T-helper 9 cell (primary cell): ENCODE measurements at regions not wholly inside any gene's neighbourhood (a gene's known extent, or its start where the extent isn't known, plus 50 kb on each side); places are given as distances from the start of the nearest gene placed in this dataset.

Source experiments
- DNase-seq: peaks from one replicate; pipeline ENCODE4 v3.0.0-alpha.2; 2020

DNA sequence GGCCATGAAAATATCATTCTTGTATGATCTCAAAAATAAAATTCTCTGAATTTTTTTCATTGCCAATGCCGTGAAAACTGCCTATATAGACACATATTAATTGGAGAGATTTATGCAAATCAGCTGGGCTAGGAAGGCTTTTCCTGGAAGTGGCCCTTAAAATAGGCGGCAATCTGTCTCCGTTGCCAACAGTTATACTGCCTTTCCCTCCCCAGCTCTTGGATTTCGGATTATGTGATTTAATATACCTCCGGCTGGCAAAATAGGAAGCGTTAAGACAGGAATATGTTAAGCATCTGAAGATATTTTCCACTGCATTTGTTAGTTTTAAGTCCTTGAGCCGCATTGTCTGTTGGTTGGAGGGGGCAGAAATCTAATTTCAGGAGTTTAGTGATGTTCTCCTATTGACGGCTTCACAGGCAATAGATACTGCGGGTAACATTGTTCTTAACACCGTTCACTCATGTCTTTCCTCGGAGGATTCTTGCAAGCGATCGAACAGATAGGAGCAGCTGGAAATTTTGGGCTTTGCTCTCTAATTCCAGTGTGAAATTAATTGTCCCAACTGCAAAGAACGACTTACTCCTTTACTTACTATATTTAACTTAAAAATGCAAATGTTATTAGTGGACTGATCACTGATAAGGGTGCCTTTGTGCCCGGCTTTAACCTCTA, 113.3 kb downstream of the LINC00237 start:
- no peak for DNase-seq

DNA sequence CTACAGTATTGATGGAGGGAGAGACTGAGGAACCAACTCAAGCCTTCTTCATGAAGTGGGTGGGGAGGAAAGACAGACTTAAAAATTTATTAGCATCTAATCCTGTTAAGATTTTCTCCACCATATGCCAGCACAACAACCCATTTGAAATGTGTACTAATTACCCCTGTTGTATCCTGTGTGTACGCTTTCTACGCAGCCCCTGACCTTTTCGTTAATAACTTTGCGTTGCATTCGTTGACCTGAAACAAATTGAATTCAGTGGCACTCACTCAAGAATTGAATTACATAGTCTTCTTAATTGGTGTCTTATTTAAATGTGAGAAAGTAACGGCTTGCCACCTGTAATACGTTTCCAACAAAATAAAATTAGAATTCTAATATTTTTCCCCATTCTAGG, 113.9 kb downstream of the LINC00237 start:
- no peak for DNase-seq

DNA sequence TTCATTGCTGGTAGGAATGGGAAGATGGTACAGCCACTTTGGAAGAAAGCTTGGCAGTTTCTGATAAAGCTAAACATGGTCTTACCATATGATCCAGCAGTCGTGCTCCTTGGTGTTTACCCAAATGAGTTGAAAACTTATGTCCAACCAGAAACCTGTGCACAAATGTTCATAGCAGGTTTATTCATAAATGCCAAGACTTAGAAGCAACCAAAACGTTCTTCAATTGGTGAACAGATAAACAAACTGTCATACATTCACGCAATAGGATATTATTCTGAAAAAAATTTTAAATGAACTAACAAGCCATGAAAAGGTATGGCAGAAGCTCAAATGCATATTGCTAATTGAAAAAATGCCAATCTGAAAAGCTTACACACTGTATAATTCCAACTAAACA, 117.1 kb downstream of the LINC00237 start:
- DNase-seq: no peak

DNA sequence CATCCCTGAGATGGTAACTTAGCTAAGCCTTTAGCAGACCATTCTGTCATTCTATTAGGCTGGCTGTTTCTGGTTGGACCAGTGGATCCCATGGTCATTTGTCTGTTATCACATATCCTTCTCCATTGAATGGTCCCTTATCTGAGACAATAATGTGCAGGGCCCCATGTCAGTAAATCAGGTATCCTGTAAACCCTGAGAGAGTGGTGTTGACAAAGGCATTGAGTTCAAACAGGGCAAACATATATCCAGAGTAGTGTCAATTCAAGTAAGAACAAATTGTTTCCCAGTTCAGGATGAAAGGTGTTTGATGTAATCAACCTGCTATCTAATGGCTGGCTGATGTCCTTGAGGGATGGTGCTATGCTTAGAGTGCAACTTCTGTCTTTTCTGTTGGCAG, 126.2 kb downstream of the LINC00237 start:
- DNase-seq: no peak

DNA sequence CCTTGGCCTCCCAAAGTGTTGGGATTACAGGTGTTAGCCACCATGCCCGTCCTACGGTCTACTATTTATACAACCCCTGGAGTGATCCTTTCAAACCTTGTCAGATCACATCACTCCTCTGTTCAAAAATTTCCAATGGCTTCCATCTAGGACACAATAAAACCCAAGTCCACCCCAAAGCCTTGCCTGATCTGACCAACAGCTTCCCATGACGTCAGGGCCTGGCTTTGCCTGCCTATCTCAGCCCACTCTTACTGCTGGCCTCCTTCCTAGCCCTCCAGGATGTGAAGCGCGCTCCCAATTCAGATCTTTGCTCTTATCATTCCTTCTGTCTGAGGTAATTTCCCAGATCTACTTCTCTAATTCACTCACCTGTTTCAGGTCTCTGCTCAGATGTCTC, 128.4 kb downstream of the LINC00237 start:
- no peak for DNase-seq

DNA sequence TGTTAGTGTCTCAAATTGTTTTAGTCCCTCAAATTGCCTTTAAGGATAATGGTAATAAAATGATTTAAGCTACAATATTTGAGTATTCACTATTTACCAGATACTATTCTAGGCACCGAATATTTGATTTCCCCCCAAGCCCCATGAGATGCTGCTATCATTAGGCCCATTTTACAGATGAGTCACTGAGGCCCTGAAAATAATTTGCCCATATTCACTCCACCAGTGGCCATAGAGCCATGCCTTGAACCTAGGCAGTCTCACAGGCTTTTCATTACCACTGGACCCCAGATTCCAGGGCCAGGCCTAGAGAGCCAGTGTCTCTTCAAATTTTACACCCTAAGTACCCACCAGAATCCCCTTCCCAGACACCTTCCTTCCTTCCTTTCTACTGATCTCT, 133.7 kb downstream of the LINC00237 start:
- DNase-seq: no peak

DNA sequence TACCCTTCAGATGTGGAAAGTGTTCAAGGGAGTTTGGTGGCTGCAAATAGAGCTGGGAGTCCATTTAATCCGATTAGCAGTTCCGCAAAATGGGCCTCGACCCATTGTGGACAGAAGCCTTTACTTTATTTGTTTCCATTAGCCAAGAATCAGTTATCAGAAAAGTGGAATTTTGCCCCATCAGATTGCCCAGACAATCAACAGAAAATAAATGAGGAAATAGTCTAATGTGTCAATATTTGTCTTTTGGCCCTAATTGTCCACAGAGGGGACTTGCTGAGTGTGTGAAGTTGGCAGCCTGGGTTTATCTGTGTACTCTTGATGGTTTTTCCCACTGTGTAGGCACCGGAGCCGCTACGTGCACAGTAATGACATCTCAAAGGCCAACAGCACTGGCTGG, 134.3 kb downstream of the LINC00237 start:
- DNase-seq: no peak

DNA sequence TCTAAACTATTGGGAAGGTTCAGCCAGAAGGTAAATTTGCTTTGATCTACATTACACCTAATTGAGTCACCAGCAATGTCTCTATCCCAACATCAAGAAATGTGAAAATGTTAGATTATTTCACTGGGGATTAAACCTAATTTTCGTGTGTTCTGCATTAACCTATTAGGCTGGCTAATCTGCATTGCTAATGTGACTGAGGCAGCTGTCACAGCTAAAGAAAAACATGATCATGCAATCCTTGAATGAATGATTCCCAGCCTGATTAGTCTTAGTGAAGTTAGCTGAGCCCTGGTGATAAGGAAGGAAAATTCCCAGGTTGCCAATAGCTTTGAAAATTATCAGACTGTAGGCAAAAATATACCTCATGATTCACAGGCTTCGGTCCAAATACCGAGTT, 135.3 kb downstream of the LINC00237 start:
- no peak for DNase-seq

DNA sequence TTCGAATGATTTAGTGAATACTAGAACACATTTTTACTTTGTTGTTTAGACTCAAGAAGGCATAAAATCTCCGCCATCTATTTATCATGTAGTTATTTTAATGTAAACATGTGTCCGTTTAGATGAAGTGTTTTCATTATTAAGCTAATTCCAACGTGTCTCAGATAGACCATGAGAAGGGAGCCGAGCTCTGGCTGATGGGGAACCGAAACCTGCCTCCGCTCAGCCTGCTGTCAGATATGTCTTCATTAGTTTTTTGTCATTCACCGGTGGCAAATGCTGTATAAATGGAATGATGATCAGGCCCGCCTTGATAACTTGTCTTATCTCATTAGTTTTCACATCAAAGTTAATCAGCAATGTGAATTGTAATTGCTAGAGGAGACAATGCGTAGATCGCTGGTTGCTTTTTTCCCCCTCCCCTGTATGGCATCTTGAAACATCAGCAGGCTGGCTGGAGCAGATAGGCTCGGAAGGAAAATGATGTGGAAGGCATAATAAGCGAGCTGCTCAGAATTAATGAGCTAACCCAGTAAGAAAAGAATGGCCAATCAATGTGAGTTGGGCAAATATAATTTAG, 136.4 kb downstream of the LINC00237 start:
- no peak for DNase-seq

DNA sequence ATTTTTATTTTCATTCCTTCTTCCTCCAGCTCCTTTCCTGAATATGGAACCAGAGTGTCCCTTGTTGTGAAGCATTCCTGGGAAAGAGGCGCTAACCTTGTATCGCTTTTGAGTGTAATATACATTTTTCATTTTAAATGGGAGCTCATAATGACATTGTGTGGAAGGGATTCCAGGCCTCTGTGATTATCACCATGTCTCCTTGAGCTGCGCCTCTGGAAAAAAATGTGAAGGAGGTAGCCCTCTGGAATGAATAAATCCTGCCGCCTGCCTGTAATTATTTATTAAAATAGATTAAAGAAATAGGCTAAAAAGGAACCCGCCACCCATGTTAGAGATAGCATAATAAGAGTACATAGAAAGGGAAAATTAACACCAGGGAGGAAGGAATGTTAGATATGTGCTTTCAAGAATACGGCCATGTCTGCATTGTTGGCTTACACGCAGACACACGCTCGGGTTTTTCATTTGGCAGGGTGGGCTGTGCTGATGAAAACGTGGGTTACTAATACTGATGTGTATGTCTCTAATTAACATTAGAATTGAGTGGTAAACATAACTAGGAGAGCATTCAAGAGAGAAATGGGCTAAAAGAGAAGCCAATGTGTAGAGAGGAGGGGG, 138.5 kb downstream of the LINC00237 start:
- DNase-seq: no peak

DNA sequence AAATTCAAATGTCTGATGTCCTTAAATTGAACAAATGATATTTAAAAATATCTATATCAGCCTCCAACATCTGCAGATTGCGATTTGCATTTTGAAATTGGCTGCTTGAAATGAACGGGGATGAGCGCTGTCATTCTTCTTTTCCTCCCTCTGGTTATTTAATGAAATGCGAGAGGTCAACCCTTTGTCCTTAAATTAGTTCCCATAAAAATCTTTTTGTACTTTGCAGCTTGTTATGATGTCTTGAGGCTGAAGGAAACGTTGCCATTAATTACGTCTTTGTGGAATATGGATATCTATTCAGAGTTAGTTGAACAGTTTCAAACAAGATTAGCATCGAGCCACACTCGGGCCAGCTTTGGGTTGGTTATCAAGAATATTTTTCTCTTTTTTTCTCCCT, 140.0 kb downstream of the LINC00237 start:
- DNase-seq: no peak

DNA sequence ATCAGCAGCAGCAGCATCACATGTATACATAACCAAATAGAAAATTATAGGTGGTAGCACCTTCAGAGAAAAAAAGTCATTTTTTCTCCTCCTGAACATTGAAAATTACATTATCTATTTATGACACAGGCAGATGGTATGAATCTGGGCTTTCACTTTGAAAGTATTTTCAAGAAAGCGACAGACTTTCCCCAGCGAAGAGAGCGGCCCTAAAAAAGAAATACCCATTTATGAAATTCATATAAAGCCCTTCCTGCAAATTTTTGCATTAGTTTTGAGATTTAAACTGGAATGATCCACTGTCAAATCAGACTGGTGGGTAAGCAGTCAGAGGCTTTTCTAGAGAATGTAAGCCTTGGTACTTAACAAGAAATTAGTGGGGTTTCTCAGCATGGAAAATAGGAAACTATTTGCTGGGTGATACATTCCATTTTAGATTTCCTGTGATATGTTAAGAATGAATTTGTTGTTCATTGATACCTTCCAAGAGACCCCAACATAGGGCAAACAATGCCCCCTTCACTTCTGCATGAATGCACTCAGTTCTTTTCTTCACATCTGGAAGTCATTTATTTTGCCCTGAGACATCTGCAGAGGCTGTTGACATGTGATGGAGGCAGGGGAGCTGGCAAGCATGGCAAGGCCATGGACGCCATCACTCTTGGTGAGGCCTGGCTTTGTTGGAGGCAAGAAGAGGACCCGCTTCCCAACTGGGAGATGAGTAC, 147.0 kb downstream of the LINC00237 start:
- DNase-seq: no peak

DNA sequence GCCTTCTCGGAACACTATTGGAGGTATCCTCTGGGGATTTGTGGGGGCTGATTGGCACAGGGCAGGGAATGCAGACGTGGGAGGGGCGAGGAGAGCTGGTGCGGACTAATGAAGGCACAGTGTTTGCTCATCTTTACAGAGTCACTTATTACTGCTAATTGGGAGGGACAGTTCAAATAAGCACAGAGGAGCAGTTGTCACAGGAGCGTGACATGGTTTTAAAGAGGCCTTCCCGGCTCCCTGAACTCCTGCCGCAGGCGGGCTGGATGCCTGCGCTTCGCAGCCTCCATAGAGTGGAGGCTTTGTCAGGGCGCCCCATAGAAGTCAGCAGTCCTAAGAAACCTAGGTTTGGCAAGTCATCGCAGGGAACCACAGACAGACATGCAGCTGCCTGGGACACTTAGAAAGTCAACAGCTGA, 149.6 kb downstream of the LINC00237 start:
- DNase-seq: no peak

DNA sequence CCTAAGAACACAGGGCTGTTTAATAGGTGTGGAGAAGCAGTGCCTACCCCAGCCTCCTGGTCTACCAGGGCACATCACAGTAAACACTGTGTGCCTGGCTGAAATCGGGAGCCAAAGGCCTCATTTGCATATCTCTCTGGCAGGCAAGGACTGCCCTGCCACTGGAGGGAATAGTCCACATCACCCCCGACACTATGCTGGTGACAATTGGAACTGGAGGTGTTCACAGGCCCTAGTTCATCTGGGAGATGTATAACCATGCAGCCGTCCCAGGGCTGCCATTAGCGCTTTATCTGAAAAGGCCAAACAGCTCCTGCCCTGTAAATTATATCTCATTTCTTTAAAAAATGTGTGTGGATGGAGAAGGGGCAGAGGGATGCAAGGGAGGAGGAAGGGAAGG, 150.3 kb downstream of the LINC00237 start:
- no peak for DNase-seq

DNA sequence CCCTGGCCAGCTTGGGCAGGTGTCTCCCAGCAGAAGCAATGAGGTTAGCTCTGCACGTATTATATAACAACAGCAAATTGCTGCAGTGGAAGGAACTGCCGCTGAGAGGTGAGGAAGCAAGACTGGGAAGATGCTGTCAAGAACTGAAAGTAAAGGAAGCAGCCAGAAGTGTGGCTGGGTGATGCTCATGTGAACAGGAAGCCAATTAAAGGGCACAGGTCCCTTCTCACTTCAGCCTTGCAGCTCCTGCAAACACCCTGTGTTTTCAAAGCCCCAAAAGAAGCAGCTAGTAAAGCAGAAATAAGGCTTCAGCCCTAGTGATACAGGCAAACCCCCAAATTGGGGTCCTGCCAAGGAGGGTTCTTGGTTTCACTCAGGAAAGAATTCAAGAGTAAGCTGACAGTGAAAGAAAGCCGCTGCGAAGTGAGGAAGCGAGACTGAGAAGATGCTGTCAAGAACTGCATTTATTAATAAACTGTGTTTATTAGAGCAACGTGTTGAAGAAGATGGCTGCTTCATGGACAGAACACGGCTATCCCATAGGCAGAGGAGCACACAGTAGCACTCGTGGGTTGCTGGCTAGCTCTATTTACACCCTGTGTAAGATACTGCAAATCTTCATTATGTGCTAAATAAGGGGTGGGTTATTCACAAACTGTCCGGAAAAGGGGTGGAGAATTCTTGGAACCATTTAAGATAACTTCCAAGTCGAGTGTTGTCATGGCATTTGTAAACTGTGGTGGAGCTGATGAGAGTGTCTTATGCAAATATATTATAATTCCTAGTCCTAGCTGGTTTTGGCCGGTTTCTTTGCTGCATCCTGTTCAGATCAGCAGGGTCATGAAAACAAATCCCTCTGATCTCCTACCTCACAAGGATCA, 152.2 kb downstream of the LINC00237 start:
- no peak for DNase-seq

DNA sequence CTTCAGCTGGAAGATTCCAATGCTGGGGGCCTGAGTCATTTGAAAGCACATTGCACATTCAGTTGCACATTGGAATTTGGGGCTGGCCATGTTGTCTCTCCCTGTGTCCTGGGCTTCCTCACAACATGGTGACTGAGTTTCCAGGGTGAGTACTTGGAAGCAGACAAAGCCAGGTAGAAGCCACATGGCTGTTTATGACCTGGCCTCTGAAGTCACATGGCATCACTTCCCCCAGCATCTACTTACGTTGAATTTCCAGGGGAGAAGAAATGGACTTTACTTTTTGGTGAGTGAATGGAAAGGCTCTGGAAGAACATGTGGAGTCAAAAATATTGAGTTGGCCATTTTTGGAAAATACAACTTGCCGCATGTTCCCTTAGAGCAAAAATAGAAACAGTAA, 155.5 kb downstream of the LINC00237 start:
- no peak for DNase-seq

DNA sequence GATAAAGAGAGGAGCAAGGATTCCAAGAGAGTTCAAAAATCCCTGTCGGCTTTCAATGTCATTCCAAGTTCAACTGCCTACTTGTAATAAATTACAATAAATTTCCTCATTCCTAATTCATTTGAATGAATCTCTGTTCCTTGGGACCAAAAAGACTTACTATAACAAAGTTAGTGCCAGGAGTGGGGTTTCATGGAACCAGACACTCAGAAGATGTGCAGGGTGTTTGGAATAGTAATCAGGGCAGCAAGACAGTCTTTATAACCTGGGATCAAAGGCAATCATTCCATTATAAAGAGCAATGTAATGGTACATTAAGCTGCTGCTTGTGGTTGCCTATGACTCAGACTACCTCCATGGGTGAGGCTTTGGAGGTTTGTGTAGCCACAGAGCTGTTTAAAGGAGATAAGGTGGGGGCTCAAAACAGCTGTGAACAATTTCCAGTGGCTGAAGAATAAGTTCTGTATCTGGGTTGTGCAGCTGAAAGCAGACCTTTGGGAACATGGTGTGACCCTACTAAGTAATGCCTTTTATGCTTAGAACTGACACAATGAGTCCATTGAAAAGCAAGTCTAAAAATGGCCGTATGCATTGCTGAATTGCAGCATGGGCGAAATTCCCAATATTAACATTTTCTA, 159.9 kb downstream of the LINC00237 start:
- DNase-seq: no peak

DNA sequence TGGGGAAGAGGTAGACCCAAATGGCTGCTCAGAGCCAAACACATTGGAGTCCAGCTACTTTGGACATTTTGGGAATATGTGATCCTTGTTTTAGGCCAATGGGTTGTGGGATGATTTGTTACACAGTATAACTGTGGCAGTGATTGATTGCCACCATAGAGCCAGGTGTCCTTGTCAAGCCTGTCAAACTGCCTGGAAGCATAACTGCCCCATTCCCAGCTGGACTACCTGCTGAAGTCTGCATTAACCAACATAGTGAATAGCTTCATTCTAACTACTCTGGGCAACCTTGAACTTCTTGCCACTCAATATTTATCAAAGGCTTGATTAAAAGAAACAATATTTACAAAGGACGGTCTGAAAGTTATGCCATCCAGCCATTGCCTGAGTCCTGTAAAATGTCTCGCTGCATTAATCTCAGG, 164.7 kb downstream of the LINC00237 start:
- no peak for DNase-seq

DNA sequence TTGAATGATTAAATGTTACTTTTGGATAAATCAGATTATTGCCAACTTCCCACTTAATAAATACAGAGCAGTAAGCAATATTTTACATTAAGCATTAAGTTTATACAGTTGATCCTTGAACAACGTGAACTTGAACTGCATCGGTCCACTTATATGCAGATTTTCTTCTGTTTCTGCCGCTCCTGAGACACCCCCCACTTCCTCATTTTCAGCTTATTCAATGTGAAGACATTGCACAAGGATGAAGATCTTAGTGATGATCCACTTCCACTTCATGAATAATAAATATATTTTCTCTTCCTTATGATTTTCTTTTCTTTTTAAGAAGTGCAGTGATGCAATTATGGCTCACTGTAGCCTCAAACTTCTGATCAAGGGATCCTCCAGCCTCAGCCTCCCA, 167.2 kb downstream of the LINC00237 start:
- DNase-seq: no peak

DNA sequence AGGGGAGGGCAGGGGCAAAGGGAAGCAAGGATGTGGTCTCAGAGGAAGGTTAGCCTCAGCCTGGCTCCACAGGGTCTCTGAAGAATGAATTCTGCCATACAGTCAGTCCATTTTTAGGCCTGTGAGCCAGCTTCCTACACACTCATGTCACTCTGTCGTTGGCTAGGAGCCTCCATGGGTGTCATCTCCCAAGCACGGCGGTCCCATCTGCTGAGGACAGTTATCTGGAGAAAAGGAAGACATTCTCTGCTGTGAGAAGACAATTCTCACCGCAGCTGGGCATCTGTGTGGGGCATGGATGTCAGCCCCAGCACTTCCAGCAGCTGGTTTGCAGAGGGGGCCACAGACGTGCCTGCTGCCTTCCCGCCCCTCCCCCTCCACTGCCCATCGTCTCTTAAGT, 167.6 kb downstream of the LINC00237 start:
- DNase-seq: no peak

DNA sequence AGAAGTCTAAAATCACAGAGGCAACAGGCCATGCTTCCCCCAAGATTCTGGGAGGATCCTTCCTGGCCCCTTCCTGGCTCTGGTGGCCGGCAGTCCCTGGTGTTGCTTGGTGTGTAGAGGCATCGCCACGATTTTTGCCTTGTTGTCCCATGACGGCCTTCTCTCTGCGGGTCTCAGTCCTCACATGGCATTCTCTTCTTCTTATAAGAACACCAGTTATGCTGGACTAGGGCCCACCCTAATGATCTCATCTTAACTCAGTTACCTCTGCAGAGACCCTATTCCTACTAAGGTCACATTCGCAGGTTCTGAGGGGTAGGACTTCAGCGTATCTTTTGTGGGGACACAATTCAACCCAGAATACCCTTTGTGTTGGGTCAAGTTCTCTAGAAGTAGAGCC, 168.0 kb downstream of the LINC00237 start:
- no peak for DNase-seq
